Fibroblast of skin of left quadriceps (primary cell): ENCODE measurements at regions not wholly inside any gene's neighbourhood (a gene's known extent, or its start where the extent isn't known, plus 50 kb on each side); places are given as distances from the start of the nearest gene placed in this dataset.

ENCODE experiments used
- DNase-seq, 2 experiments: peaks; one replicate each; pipeline ENCODE4 v3.0.0-alpha.2; 2013; ENCODE audit warnings: low read depth in 2 of 2

DNA sequence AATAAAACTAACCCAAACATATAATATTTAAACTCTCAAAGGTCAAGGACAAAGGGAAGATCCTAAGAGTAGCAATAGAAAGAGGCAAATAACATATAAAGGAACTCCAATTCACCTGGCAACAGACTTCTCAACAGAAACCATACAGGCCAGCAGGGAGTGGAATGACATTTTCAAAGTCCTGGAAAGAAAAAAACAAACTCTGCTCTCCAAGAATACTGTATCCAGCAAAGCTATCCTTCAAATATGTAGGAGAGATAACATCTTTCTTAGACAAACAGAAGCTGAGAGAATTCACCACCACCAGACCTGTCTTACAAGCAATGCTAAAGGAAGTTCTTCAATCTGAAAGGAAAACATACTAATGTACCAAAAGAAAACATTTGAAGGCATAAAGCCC is 51.5 kb upstream of the TMEM158 start:
- DNase-seq, result no peak

DNA sequence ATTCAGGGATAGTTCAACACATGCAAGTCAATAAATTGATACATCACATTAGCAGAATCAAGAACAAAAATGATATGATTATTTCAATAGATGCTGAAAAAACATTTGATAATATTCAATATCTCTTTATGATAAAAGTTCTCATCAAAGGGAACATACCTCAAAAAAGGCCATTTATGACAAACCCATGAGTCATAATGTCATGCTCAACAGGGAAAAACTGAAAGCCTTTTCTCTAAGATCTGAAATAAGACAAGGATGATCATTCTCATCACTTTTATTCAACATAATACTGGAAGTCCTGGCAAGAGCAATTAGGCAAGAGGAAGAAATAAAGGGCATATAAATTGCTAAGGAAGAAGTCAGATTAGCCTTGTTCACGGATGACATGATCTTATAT is 54.1 kb upstream of the TMEM158 start:
- DNase-seq, result no peak

DNA sequence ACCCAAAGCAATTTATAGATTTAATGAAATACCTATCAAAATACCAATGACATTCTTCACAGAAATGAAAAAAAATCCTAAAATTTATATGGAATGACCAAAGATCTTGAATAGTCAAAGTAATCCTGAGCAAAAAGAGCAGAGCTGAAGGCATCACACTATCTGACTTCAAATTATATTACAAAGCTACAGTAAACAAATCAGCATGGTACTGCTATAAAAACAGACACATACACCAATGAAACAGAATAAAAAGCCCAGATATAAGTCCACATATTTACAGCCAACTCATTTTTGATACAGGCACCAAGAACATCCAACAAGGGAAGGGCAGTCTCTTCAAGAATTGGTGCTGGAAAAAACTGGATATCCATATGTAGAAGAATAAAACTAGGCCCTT is 54.9 kb upstream of the TMEM158 start:
- no peak for DNase-seq

- no peak for DNase-seq
Measured at GRCh38 chr3:45283471-45283870, 57.4 kb upstream of the TMEM158 start.

GRCh38 chr3:45297331-45297730 is 71.2 kb upstream of the TMEM158 start:
- DNase-seq, result no peak

DNA sequence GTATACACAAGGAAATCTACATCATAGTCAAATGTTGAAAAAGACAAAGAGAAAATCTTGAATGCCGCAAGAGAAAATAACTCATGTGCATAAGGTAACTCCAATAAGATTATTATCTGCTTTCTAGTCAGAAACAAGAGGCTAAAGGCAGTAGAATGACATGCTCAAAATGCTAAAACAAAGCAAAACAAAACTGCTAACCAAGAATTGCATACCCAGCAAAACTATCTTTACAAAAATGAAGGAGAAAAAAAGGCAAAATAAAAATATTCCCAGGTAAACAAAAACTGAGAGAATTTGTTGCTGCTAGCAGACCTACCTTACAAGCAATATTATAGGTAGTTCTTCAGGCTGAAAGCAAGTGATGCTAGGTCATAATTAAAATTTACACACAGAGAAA is 76.4 kb upstream of the TMEM158 start:
- no peak for DNase-seq

DNA sequence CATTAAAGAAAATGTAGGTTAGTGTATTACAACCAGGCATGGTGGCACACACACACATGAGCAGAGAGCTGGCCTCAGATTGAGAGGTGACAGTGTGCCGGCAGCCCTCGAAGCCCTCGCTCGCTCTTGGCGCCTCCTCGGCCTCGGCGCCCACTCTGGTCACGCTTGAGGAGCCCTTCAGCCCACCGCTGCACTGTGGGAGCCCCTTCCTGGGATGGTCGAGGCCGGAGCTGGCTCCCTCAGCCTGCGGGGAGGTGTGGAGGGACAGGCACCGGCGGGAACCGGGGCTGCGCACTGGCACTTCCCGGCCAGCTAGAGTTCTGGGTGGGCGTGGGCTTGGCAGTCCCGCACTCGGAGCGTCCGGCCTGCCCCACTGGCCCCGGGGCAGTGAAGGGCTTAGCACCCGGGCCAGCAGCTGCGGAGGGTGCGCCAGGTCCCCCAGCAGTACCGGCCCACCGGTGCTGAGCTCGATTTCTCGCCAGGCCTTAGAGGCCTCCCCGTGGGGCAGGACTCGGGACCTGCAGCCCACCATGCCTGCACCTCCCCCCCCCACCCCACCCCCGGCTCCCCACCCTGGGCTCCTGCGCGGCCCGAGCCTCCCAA is 80.4 kb upstream of the TMEM158 start:
- DNase-seq, result no peak

DNA sequence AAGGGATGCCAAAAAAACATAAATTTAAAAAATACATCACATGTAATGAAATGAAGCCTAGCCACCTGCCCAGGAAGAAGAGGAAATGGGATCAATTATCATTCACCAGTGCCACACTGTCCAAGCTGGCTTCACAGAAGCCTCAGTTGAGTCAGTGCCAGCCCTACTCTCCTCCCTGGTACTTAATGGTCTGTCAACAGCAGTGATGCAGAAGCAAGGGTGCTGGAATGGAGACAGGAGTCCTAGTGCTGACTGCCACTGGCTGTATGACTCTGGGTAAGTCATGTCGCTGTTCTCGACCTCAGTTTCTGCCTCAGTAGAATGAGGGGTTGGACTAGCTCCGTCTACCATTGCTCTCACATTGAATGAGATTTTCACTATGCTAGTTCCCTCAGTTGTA is 78.5 kb upstream of the LARS2 start:
- no peak for DNase-seq

DNA sequence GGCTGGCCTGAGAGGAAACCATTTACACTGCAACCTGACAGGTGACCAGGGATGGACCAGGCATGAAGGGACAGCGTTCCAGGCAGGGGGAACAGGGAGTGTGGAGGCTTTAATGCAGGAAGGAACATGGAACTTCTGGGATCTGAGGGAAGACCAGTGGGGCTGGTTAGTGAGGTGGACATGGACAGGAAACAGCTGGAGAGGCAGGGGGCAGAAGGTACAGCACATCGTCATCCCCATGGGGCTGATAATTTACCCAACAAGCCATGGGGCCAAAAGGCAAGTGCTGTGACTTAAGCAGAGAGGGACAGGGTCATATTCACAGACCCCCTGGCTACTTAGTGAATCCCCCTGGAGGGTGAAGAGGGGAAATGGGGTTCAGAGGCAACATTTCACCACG is 77.0 kb upstream of the LARS2 start:
- DNase-seq, result no peak

DNA sequence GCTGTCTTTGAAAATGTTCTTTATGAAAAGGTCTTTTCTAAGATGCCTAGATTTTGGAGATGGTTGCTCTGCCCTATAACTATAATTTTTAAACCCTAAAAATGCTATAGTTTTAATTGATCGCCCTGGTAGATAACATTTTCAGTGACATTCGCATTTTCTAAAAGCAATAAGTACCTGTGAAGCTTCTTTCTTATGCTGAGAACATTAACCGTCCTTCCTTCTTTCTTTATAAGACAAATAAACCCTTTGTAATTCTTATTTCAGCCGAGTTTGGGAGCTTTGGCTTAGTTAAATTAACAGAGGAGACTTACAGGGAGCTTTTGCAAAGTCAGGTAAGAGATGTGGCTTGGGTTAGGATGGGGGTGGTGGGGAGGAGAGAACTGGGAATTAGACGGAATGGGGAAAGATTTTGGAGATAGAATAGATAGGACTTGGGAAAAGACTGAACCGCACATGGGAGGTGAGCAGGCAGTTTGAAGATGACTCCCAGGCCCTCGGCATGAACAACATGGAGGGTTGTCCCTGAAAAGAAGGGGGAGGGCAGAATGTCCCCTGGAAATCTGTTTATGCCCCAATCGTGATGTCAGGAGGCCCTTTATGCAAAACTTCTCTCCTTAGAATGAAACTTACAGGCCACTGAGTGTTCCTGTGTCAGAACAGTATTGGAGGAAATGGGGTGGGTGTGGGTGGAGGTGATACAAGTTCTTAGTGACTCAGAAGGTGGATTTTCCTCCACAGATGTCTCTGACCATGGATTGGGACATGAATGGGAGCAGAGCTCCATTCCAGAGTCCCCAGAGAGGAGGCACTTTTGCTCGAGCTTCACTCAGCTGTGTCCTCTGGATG is 76.2 kb upstream of the LARS2 start:
- DNase-seq, result no peak

GRCh38 chr3:45312836-45313493 is 75.4 kb upstream of the LARS2 start:
- DNase-seq, result no peak

DNA sequence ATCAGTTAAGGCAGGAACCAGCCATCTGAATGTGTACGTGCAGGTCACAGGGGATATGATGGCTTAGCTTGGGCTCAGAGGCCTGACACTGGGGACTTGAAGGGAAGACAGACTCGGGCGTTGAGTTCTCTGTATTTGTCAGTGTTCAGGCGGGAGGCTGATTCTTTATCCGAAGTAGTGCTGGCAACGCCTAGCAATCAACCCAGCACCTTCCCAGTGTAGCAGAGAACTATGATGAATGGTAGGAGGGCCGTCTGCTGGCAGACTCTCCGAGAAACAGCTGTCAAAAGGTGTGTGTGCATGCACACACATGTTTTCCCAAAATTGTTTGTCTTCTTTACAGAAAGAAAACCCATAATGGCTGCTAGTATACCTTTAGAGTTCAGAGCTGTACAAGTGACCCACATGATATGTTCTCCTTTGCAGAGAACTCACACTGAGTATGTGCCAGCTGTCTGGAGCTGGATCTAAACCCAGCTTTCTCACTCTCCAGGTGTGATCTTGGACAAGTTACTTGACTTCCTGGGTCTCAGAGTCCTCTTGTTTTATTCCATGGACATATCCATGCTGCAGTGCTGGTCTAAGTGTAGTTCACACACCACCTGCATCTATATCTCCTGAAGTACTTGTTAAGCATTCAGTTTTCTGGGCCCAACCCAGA is 74.5 kb upstream of the LARS2 start:
- no peak for DNase-seq

- DNase-seq, result no peak
Measured at GRCh38 chr3:45317710-45318109, 70.7 kb upstream of the LARS2 start.

DNA sequence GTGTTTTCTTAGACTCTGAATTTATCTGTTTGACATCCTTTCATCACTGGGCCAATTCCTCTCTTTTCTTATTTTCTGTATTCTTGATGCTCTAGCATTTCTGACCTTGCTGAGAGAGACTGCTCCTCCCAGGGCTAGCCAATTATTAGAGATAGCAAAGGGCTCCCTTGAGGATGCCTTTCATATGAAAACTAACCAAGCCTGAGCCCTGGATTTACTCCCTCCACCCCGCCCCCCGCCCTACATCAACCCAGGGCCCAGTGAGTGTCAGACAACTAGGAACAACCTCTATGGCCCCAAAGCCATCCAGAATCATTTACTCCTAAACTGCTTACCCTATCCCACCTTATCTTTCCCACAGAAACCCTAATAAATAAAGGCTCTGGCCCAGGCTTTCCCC is 69.7 kb upstream of the LARS2 start:
- no peak for DNase-seq

DNA sequence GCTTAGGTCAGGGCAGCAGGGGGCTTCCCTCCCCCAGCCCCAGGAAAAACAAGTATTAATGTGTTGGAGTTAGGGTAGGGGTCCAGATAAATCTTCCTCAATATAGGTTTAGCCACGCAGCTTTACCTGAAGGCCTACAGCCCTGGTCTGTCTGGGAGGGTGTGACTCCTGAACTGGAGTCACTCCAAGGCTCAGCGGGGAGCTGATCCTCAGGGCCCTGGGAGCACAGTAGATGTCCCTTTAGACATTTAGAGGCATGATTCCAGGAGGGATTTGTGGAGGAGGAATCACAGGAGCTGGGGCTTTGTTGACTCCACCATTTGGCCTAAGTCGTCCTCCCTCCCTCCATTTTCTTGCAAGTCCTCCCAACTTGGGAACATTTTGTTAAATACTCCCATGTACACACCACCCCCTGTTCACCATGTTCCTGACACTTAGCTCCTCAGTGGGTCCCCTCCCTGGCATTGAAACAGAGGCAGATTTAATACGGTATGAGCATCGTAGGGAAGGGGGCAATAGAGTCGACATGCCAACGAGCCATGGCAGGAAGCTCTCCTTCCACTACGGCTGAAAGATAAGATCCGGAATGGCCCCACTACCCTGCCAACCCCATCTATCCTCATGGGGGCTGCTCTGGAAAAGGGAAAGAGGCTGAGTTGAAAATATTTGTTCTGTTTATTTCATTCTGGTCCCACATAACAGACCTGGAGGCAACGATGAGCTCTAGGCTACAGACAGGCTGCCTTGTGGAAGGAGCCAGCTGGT is 69.0 kb upstream of the LARS2 start:
- no peak for DNase-seq

DNA sequence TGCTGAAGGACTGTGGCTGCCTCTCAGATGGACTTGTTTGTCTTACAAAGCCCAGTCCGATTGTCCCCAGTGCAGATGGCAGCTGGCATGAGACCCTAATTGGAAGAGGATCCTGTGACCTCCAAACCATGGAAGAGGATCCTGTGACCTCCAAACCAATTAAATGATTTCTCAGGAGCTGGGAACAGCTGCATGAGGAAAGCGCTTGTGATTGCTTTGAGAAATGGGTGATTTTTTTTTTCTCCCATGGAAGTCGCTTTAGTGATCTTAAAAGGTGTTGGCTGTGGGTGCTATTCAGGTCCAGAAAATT is 68.4 kb upstream of the LARS2 start:
- no peak for DNase-seq

DNA sequence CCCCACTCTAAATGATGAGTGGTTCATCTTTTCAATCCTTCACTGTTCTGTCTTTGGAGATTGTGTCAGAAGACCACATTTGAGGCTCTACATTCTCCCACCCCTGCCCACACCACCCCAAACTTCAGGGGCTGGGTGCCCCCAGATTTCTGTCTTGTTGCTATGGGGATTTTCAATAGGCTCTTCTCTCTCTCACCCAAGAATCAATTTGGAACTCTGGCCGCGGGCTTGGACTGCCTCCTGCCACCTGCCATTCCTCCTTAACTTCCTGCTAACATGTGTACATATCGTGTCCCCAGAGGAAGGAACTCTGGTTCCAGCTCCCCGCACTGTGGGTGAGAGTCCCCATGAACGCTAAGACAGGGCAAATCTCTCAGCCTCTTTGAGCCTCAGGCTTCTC is 67.4 kb upstream of the LARS2 start:
- DNase-seq, result no peak

GRCh38 chr3:45321607-45322391 is 66.6 kb upstream of the LARS2 start:
- DNase-seq, result no peak

DNA sequence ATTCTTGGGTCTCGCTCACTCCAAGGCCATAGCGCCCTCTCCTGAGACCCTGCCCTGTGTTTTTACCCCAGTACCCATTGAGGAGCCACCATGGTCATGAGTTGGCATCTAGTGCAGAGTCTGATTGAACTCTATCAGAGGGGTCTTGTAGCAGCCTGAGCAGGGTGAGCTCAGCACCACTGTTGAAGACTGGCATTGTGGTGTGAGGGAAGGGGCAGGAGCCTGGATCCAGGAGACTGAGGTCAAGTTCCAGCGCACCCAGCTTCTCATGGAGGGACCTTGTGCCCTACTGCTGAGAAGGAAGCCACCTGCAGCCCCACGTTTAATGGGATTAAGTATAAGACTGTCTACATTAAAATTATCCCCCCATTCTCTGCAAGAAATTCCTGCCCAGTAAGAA is 65.8 kb upstream of the LARS2 start:
- DNase-seq, result no peak

DNA sequence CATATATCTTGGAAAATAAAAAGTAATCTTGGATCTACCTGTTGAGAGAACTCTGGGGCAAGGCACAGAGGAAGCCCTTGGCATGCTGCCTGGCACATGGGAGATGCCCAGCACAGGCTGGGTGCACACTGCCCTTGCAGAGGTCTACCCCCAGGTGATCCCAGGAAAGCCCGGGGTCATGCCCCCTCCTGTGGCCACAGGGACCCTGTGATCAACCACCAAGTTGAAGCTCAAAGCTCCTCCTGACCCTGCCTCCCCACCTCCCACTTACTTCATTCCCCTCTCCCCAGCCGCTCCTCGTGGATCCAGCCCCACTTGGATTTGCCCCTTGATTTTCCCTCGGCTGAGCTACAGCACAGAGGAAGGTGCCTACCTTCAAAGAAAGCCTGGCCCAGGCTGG is 62.7 kb upstream of the LARS2 start:
- no peak for DNase-seq

- no peak for DNase-seq
Measured at GRCh38 chr3:45329761-45330305, 58.5 kb upstream of the LARS2 start.
